ENCODE measurements at regions not wholly inside any gene's neighbourhood (a gene's known extent, or its start where the extent isn't known, plus 50 kb on each side); places are given as distances from the start of the nearest gene placed in this dataset.
"Not testable (repeated sequence)": the region's sequence is repeated elsewhere in the genome, so short reads cannot be mapped to it uniquely, and the experiment has no call there.

DNA sequence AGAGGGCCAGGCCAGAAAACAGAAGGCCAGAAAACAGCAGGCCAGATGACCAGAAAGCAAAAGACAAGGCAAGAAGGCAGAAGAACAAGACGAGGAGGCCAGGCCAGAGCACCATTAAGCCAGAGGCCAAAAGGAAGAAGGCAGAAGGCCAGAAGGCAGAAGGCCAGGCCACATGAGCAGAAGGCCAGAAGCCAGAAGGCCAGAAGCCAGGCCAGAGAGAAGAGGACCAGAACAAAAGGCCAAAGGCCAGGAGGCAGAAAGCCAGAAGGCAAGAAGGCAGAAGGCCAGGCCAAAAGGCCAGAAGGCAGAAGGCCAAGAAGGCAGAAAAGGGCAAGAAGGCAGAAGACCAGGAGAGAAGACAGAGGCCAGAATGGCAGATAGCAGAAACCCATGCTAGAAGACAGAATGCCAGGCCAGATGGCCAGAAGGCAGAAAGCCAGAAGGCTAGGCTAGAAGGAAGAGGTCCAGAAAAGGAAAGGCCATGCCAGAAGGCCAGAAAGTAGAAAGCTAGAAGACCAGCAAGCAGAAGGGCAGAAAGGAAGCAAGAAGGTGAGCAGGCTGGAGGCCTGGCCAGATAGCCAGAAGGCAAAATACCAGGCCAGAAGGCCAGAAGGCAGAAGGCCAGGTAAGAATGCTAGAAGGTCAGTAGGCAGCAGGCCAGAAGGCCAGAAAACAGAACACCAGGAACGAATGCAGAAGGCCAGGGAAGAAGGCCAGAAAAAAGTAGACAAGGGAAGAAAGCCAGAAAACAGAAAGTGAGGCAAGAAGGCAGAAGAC is 187.6 kb downstream of the TUBA3C start:
- DNase-seq (ENCODE audit: low read depth, low spot score): no peak

DNA sequence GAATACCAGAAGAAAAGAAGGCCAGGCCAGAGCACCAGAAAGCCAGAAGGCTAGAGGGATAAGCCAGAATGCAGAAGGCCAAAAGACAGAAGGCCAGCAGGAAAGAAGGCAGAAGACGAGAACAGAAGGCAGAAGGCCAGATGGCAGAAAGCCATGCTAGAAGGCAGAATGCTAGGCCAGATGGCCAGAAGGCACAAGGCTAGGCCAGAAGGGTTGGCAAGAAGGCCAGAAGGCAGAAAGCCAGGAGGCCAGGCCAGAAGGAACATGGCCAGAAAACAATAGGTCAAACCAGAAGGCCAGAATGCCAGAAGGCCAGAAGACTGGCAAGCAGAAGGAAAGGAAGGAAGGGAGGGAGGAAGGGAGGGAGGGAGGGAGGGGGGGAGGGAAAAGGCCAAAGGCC is 188.8 kb downstream of the TUBA3C start:
- no peak for DNase-seq (ENCODE audit: low read depth, low spot score)

DNA sequence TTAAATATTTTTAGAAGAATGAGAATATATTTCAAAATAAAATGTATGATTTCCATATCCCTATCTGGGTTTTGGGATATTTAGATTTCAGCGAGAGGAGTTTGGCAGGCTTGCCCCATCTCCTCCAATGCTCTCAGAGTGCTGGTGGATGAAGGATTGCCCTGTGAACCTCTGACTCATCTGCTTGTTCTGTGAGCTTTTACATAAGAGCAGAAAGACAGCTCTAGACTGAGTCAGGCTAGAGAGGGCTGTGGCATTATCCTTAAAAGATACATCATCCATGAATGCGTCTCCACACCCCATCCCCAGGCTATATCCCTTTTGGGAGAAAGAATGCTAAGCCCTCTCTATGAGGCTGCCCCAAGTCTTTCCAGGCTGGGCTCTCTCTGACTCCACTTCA is 190.6 kb downstream of the TUBA3C start:
- DNase-seq (ENCODE audit: low read depth, low spot score): no peak

DNA sequence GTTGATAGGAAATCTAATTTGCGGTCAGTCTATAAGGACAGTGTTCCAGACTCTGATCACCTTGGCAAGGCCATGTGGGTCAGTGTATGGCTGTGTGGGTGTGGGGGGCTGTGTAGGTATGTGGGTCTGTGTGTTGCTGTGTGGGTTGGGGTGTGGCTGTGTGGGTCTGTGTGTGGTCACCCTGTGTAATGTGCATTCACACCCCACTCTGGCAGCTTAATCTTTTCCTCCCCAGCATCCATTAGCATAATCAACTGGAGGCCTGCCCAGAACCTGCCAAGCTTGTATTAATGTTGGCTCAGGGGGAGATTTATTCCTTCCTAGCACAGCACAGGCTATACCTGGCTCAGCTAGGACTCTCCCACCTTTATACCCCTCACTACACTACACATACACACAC is 203.2 kb downstream of the TUBA3C start:
- peak; percentile 19 for DNase-seq (ENCODE audit: low read depth, low spot score)

DNA sequence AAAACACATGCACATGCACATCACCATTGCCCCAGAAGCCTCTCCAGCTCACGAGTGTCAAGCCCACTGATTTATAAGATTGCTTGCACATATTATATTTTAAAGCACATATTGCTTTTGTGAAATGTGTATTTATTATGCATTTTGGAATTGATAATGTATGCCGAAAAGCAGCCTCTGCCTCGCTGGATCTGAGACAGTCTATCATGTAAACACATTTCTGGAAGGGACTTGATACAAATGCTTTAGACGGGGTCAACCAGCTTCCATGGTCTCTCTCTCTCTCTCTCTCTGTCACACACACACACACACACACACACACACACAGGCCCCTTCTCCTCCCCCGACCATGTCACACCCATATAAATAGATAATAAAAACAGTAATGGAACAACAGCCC is 203.8 kb downstream of the TUBA3C start:
- no peak for DNase-seq (ENCODE audit: low read depth, low spot score)

DNA sequence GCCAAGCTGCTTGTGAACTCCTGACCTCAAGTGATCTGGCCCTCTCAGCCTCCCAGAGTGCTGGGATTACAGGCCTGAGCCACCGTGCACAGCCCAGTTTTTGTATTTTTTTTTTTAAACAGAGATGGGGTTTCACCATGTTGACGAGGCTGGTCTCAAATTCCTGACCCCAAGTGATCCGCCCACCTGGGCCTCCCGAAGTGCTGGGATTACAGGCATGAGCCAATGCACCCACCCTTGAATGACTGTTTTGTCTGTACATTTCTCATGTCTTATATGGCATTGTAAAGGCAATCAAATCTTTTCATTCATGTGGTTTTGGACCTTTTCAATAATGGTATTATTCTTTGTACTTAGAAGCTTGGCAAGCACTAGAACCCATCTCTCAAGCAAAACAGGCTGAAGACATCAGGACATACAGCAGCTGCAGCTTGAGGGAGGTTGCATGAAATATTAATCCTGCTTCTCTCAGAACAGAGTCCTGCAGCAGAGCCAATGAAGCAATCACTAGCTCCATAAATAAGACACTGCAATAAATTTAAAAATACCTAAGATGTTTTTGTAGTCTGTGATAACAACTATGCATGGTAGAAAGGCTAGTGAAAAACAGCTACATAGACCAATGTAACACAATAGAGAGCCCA is 209.9 kb downstream of the TUBA3C start:
- DNase-seq (ENCODE audit: low read depth, low spot score): no peak

DNA sequence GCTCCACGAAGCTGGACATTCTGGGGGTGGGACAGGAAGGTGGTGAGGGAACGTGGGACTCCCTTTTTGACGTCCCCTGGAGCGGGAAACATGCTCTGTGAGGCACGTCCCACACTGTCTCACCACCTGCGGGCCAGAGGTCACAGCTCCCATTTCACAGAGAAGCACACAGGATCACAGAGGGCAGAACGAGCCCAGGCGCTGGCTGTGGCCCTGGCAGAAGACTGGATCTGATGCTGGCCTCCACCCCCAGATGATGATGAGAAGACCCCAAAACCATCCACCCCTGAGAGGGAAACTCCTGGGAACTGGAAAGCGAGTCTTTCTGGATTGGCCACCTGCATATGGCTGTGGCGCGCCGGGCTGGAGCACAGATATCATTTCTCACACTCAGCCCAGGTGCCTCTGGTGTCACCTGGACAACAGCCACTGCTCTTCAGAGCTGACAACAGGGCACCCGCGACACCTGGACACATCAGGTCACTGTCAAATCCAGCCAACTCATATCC is 216.2 kb downstream of the TUBA3C start:
- DNase-seq (ENCODE audit: low read depth, low spot score): no peak

DNA sequence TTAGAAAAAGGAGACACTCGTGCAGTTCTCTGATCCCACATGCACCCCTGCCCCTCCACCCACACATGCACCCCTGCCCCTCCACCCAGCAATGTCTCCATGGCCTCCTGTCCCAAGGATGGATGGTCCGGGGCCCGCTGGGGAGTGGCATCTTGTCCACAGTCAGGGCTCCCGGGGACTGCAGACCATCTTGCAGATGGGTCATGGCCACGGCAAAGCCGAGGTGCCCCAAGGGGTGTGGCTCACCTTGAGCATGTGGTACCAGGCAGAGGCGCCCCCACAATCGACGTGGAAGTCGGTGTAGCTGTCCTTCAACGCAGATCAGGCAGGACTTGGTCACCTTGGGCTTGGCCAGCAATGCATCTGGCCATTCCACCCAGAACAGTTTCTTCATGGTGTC is 216.7 kb downstream of the TUBA3C start:
- DNase-seq (ENCODE audit: low read depth, low spot score): no peak

DNA sequence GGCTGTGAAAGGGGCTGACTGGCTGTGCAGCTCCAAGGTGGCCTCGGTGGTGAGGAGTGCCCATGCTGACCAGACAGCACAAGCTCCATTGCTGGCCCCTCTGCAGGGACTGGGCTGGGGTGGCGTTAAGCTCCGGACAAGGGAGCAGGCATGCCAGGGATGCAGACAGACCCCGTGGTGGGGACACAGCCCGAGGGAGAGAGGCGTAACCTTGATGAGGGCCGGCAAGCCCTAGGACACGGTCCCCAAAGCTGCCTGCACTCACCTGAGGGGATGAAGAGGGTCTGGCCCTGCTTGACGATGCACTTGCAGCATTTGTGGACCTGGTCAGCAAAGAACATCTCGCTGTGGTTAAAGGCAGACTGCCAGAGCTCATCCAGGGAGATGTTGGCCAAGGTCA is 217.9 kb downstream of the TUBA3C start:
- not testable (repeated sequence) for DNase-seq (ENCODE audit: low read depth, low spot score)

DNA sequence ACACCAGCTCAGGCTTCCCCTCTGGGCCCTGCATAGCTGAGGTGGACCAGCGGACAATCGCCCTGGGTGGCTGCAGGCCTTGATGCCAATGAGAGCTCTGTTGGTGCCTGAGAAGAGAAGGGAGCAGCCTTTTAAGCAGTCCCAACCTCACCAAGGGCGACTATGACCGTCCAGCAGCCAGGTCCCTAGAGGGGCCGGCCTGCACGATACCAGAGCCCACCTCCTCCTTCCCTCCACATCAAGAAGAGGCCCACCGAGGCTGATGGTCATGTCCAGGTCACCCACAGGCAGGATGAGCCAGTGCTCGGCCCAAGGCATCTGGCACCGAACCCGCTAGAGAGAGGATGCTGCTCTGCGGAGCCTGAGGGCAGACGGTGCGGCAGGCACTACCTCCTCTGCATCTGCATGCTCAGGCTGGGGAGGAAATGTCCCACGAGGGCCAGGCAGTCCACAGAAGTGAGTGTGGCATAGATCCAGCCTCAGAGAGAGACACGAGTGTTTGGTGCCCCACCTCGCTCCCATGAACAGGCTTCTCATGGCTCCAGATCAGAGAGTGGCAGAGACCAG is 219.4 kb downstream of the TUBA3C start:
- no peak for DNase-seq (ENCODE audit: low read depth, low spot score)

DNA sequence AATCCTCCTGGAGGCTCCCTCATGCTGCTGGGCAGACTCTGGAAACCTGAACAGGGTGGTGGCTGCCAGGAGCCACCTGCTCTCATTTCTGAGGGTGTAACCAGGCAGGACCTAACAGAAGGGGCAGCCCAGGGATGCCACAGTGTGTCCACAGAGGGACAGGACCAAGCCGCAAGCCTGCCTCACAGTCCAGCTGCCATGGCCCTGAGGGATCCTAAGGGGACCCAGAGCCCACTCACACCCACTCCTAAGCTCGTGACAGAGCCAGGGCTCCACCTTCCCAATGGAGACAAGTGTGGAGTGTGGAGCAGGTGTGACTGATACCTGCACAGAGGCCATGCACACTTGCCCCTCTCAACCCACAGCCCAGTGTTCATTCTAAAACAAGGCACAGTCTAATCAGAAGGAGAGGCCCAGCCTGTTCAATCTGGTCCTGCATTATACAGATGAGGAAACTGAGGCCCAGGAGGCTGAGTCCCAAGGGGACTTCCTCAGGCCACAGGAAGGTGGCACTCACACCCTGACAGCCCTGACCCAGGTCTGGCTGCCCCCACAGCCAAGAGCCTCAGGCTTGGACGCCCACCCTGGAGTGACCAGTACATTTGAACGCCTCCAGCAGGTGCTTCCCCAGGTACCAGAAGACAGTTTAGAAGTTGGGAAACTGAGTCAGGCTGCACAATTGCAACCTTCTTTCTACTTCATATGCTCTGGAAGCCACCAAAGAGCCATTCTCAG is 220.1 kb downstream of the TUBA3C start:
- no peak for DNase-seq (ENCODE audit: low read depth, low spot score)

DNA sequence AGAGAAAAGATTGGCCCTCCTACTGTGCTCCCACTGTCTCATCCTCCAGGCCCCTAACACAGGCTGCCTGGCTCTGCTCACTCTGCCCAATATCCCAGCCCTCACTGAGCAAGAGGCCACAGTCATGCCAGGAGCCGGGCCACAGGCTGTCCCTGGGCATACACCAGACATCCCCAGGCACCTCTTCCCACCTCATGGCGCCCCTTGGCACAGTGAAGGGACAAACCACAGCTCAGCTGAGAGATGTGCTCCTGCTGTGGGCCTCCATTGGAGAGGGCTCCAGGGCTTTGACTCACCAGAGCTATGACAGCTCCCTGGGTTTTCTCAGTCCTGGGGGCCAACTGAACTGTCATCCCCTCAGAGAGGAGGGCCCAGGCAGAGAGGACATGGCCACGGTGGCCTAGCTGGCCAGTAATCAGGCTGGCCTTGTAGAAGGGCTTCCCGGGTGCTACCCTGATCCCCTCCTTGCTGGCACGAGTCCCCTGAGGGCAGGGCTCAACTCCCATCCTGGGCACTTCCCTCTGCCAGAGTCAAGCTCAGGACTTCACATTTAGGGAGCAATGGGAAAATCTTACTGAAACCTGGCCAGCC is 220.9 kb downstream of the TUBA3C start:
- no peak for DNase-seq (ENCODE audit: low read depth, low spot score)

DNA sequence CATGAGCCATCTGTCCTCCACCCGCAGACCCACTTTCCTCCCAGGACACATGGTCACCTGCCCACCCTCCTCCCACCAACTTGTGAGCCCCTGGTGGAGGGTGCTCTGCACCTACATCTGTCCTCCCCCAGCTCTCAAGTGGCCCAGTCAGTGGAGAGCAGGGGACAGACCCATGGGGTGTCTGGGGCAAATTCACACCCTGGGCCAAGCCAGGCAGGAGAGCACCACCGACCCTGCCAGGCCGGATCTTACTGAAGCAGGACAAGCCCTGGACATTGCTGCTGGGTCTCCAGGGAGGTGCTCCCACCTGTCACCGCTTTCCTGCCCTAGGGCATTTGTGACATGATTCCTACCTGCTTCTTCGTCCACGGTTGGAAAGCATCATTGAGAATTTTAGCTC is 221.6 kb downstream of the TUBA3C start:
- DNase-seq (ENCODE audit: low read depth, low spot score): no peak

DNA sequence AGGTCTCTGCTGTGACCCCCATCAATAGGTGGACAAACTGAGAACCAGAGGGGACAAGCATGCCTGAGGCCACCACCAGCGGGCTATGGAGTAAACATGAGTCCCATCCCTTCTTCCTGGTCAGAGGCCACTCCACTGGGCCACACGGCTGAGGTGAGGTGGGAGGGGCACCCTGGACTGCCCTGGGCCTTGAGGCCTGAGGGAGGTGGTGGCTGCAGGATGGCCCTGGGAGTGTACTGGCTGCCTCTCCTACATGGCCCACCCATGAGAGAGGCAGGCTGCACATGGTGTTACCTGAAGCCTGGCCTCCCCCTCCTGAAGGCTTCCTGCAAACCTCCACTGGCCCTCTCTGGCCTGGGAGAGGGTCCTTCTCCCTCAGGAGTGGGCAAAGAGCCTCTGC is 222.4 kb downstream of the TUBA3C start:
- DNase-seq (ENCODE audit: low read depth, low spot score): no peak

DNA sequence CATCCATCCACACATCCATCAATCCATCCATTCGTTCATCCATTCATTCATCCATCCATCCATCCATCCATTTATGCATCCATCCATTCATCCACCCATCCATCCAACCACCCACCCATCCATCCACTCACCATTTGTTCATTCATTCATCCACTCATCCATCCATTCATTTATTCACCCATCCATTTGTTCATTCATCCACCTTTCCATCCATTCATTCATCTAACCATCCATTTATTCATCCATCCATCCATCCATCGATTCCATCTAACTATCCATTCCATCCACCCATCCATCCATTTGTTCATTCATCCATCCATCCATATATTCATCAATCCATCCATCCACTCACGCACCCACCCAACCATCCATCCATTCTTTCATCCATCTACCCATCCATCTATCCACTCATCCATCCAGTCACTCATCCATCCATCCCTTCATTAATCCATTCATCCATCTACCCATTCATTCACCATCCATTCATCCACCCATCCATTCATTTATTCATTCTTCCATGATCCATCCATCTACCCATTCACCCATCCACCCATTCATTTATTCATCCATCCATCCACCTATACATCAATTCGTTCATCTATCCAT is 225.0 kb downstream of the TUBA3C start:
- no peak for DNase-seq (ENCODE audit: low read depth, low spot score)

DNA sequence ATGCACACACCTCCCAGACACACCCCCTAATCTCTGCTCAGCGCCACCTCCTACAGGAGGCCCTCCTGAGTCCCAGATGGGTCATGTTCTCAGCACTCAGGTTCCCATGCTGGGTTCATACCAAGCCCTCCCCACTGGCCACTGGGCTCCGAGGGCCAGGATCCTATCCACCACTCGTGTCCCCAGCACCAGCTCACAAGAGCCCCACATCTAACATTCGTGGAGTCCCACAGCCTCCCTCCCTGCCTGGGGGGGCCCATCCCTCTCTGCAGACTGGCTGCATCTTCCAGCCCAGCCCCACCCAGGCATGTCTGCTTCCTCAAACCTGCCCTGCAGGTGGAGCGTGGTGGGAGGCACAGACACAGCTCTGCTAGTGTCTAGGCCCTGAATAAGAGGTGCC is 227.4 kb downstream of the TUBA3C start:
- DNase-seq (ENCODE audit: low read depth, low spot score): no peak

DNA sequence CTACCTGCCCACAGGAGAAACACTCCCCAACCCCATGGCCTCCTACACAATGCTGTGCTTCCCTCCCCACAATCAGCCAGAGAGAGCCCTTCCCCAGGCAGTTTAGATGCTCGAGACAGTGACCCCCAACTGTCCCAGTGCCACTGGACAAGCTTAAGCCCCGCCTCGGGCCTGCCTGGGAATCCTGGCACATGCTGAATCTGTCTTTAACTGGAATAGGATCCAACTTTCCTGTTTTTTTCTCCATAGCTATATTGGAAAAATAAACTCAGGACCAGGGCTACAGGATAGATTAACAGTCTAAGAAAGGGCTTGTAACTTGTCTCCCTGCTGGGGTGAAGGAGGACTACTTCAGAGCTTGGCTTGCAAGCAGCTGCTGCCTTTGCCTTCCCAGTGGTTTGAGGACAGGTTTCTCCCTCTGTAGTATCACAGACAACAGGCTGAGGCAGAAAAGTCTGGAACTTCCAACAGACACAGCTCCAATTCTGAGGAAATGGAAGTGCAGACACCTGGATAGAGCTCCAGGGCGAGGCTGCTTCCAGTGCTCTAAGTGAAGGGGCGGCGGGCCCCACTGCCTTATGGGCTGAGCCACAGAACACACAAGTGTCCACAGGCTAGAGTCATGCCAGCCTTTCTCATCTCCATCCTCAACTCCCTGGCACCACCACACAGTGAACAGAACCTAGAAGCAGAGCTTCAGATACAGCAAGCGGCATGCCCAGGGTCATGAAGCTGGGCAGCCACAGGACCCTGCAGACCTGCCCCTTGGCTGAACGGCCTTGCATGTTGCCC is 228.3 kb downstream of the TUBA3C start:
- no peak for DNase-seq (ENCODE audit: low read depth, low spot score)

DNA sequence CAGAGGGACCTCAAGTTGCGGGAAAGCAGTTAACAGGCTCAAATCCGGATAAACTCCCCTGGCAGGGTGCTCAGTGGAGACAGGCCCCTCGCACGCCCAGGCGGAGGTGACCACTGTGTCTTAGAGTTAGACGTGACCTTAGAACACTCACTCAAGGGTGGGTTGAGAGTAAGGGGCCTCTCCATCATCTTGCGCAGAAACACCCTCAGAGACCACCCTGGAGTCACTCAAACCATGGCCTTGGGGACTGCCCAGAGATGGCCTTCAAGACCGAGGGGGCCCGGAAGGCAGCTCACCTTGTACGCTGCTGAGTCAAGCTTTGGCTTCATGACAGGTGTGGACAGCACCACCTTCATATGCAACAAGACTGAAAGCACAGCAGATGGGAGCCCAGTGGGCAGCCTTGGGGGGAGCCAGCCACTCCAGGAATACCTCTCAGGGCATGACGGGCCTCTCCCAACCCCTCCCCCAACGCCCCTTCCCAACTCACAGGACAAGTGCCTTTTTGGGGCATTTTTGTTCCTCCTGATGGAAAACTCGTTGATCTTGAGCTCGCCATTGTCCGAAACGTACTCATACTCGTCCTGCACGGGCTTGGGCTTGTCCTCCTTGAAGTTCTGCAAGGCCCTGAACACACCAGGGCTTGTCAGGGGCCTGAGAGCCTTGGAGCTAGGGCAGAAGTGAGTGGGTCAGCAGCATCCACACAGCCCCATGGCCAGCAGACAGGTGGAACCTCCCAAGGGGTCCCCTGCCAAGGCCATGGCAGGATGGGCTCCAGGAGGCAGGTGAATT is 229.2 kb downstream of the TUBA3C start:
- DNase-seq (ENCODE audit: low read depth, low spot score): no peak

DNA sequence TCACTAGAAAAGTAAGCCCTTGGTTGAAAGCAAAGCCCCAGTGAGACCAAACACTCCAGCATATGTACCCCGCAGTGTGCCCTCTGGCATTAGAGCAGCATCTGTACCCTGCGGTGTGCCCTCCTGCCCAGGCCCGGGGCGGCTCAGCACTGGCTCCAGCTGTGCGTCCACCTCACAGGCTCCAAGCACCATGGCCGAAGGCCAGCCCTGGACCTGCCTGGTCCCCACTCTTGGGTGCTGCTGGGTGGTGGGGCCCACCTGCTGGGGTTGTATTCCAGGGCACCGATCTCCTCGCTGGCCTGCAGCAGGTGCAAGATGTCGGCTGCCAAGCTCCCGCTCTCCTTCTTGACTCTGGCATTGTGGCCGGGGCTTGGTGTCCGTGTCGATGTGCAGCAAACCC is 230.2 kb downstream of the TUBA3C start:
- no peak for DNase-seq (ENCODE audit: low read depth, low spot score)

DNA sequence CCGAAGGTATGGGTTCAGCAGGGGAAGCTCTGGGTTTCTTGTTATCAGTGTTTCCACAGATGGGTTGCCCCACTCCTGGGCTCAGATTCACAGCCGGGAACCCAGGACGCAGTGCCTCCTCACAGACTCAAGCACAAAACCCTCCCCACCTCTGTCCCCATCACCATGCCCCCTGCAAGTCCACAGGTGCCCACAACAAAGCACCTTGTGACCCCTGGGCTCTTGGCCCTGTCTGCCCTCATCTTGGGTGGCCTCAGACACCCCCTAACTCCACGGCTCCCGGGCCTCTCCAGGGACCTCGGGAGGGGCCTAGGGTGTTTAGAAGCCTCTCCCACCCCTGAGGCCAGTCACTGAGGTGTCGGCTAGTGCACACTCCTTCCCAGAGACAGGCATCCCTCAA is 231.7 kb downstream of the TUBA3C start:
- no peak for DNase-seq (ENCODE audit: low read depth, low spot score)
